ENCODE measurements at regions not wholly inside any gene's neighbourhood (a gene's known extent, or its start where the extent isn't known, plus 50 kb on each side); places are given as distances from the start of the nearest gene placed in this dataset.

GRCh38 chr13:54744747-54745146, 1716.1 kb downstream of the OLFM4 start:
- H3K36me3 ChIP-seq (ENCODE audit: insufficient read depth, low read length, poor library complexity, severe bottlenecking), result no peaks in the 10 kb centered on the region
- no peaks in the 10 kb centered on the region for H3K27me3 ChIP-seq (replicated peaks; ENCODE audit: insufficient read depth, low read depth, low read length, poor library complexity)
- DNase-seq (ENCODE audit: low spot score), result no peak
- H3K4me1 ChIP-seq (ENCODE audit: insufficient read depth, low read length, poor library complexity, severe bottlenecking), result no peaks in the 10 kb centered on the region
- ChIA-PET CTCF (no interaction called here), POLR2A (ENCODE audit: low non-redundant PET) (no interaction called here)
- TF ChIP-seq CTCF (conservative IDR thresholded peaks at IDR 0.05; ENCODE audit: low read depth, low read length) (no peak), EZH2 (IDR thresholded peaks at IDR 0.05; ENCODE audit: borderline replicate concordance, low read depth, low read length, poor library complexity, severe bottlenecking) (no peak)
- no peak overlapping the region for H3K27ac ChIP-seq (ENCODE audit: low read depth, low read length, poor library complexity, severe bottlenecking)
- no peaks in the 10 kb centered on the region for H3K9me3 ChIP-seq (ENCODE audit: low read depth, low read length, poor library complexity, severe bottlenecking)
- H3K4me3 ChIP-seq (ENCODE audit: low read depth, low read length, poor library complexity, severe bottlenecking), result no peak overlapping the region
- no TSS peak for BruUV-seq (replicated peaks)
- intact Hi-C loops (cut with micrococcal nuclease; ENCODE audit: unreplicated experiment), result no loop called here

GRCh38 chr13:54750521-54750920, 1721.9 kb downstream of the OLFM4 start:
- no peak for TF ChIP-seq CTCF (conservative IDR thresholded peaks at IDR 0.05; ENCODE audit: low read depth, low read length)
- TF ChIP-seq EZH2 (IDR thresholded peaks at IDR 0.05; ENCODE audit: borderline replicate concordance, low read depth, low read length, poor library complexity, severe bottlenecking), result no peak
- POLR2A ChIA-PET (ENCODE audit: low non-redundant PET), result no interaction called here
- Histone ChIP-seq H3K27me3 (replicated peaks; ENCODE audit: insufficient read depth, low read depth, low read length, poor library complexity) (no peaks in the 10 kb centered on the region), H3K9me3 (ENCODE audit: low read depth, low read length, poor library complexity, severe bottlenecking) (no peaks in the 10 kb centered on the region), H3K4me3 (ENCODE audit: low read depth, low read length, poor library complexity, severe bottlenecking) (no peak overlapping the region), H3K27ac (ENCODE audit: low read depth, low read length, poor library complexity, severe bottlenecking) (no peak overlapping the region), H3K4me1 (ENCODE audit: insufficient read depth, low read length, poor library complexity, severe bottlenecking) (no peaks in the 10 kb centered on the region), H3K36me3 (ENCODE audit: insufficient read depth, low read length, poor library complexity, severe bottlenecking) (no peaks in the 10 kb centered on the region)
- intact Hi-C loops (cut with micrococcal nuclease; ENCODE audit: unreplicated experiment), result no loop called here
- CTCF ChIA-PET, result no interaction called here
- DNase-seq (ENCODE audit: low spot score), result peak; percentile 1
- BruUV-seq (replicated peaks), result no TSS peak

- ChIA-PET CTCF (no interaction called here), POLR2A (ENCODE audit: low non-redundant PET) (no interaction called here)
- TF ChIP-seq EZH2 (IDR thresholded peaks at IDR 0.05; ENCODE audit: borderline replicate concordance, low read depth, low read length, poor library complexity, severe bottlenecking), result no peak
- TF ChIP-seq CTCF (conservative IDR thresholded peaks at IDR 0.05; ENCODE audit: low read depth, low read length), result no peak
- H3K4me3 ChIP-seq (ENCODE audit: low read depth, low read length, poor library complexity, severe bottlenecking), result no peak overlapping the region
- no TSS peak for BruUV-seq (replicated peaks)
- no peaks in the 10 kb centered on the region for H3K27me3 ChIP-seq (replicated peaks; ENCODE audit: insufficient read depth, low read depth, low read length, poor library complexity)
- no peaks in the 10 kb centered on the region for H3K4me1 ChIP-seq (ENCODE audit: insufficient read depth, low read length, poor library complexity, severe bottlenecking)
- no peak for DNase-seq (ENCODE audit: low spot score)
- H3K36me3 ChIP-seq (ENCODE audit: insufficient read depth, low read length, poor library complexity, severe bottlenecking), result no peaks in the 10 kb centered on the region
- intact Hi-C loops (cut with micrococcal nuclease; ENCODE audit: unreplicated experiment), result no loop called here
- H3K27ac ChIP-seq (ENCODE audit: low read depth, low read length, poor library complexity, severe bottlenecking), result no peak overlapping the region
- H3K9me3 ChIP-seq (ENCODE audit: low read depth, low read length, poor library complexity, severe bottlenecking), result no peaks in the 10 kb centered on the region
These were observed 1730.2 kb downstream of the OLFM4 start for GRCh38 chr13:54758795-54759194.
